Progenitor cell of endocrine pancreas (in vitro differentiated cells): ENCODE measurements at regions not wholly inside any gene's neighbourhood (a gene's known extent, or its start where the extent isn't known, plus 50 kb on each side); places are given as distances from the start of the nearest gene placed in this dataset.

Source experiments
- DNase-seq: peaks from one replicate; pipeline ENCODE4 v3.0.0; 2021; ENCODE audit warnings: low spot score; ENCODE audit not compliant: unreplicated experiment
- H3K27ac Mint-ChIP-seq: 2 replicates; pipeline ENCODE4 v1.8.0; 2021; ENCODE audit warnings: mild to moderate bottlenecking, moderate library complexity, mixed read lengths
- H3K27me3 Mint-ChIP-seq: 2 replicates; pipeline ENCODE4 v1.8.0; 2021; ENCODE audit warnings: mixed read lengths
- H3K36me3 Mint-ChIP-seq: 2 replicates; pipeline ENCODE4 v1.8.0; 2022; ENCODE audit warnings: mixed read lengths; ENCODE audit not compliant: insufficient read depth
- H3K4me1 Mint-ChIP-seq: 2 replicates; pipeline ENCODE4 v1.8.0; 2021; ENCODE audit warnings: low read depth, mixed read lengths
- H3K4me3 Mint-ChIP-seq: 2 replicates; pipeline ENCODE4 v1.8.0; 2021; ENCODE audit warnings: low read depth, mild to moderate bottlenecking, moderate library complexity, mixed read lengths
- H3K9me3 Mint-ChIP-seq: 2 replicates; pipeline ENCODE4 v1.8.0; 2021; ENCODE audit warnings: low read depth, mixed read lengths
- TF ChIP-seq, protein P1 (sequence below): fragments of 200-600 bp; sonication (generic); IDR thresholded peaks from one replicate; pipeline ENCODE4 v1.5.0; 2021; ENCODE audit warnings: antibody characterized with exemption, mild to moderate bottlenecking; ENCODE audit not compliant: unreplicated experiment

- no peak for DNase-seq
- TF ChIP-seq, protein P1, sequence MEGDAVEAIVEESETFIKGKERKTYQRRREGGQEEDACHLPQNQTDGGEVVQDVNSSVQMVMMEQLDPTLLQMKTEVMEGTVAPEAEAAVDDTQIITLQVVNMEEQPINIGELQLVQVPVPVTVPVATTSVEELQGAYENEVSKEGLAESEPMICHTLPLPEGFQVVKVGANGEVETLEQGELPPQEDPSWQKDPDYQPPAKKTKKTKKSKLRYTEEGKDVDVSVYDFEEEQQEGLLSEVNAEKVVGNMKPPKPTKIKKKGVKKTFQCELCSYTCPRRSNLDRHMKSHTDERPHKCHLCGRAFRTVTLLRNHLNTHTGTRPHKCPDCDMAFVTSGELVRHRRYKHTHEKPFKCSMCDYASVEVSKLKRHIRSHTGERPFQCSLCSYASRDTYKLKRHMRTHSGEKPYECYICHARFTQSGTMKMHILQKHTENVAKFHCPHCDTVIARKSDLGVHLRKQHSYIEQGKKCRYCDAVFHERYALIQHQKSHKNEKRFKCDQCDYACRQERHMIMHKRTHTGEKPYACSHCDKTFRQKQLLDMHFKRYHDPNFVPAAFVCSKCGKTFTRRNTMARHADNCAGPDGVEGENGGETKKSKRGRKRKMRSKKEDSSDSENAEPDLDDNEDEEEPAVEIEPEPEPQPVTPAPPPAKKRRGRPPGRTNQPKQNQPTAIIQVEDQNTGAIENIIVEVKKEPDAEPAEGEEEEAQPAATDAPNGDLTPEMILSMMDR, result no peak
- H3K36me3 Mint-ChIP-seq, result no peaks in the 10 kb centered on the region
- peaks cover 9% of the 10 kb centered on the region for H3K9me3 Mint-ChIP-seq
- H3K4me1 Mint-ChIP-seq, result no peaks in the 10 kb centered on the region
- H3K27ac Mint-ChIP-seq, result no peak overlapping the region
- no peak overlapping the region for H3K4me3 Mint-ChIP-seq
- H3K27me3 Mint-ChIP-seq, result no peaks in the 10 kb centered on the region
Measured at GRCh38 chr7:109235316-109235715, 665.6 kb downstream of the DNAJB9 start.

- no peak overlapping the region for H3K27ac Mint-ChIP-seq
Measured at GRCh38 chr7:109246330-109247077, 676.8 kb downstream of the DNAJB9 start.

GRCh38 chr7:109256762-109257560, 687.3 kb downstream of the DNAJB9 start:
- Mint-ChIP-seq H3K4me3 (no peak overlapping the region), H3K4me1 (peaks cover 1% of the 10 kb centered on the region), H3K36me3 (no peaks in the 10 kb centered on the region), H3K27me3 (no peaks in the 10 kb centered on the region), H3K9me3 (no peaks in the 10 kb centered on the region), H3K27ac (no peak overlapping the region)
- TF ChIP-seq, protein P1, result no peak
- DNase-seq, result no peak

More at GRCh38 chr7:109246330-109247077, 676.8 kb downstream of the DNAJB9 start:
- Mint-ChIP-seq H3K4me1 (no peaks in the 10 kb centered on the region), H3K36me3 (no peaks in the 10 kb centered on the region), H3K9me3 (peaks cover 4% of the 10 kb centered on the region), H3K4me3 (no peak overlapping the region), H3K27me3 (no peaks in the 10 kb centered on the region)
- DNase-seq, result no peak
- TF ChIP-seq, protein P1, result no peak

DNA sequence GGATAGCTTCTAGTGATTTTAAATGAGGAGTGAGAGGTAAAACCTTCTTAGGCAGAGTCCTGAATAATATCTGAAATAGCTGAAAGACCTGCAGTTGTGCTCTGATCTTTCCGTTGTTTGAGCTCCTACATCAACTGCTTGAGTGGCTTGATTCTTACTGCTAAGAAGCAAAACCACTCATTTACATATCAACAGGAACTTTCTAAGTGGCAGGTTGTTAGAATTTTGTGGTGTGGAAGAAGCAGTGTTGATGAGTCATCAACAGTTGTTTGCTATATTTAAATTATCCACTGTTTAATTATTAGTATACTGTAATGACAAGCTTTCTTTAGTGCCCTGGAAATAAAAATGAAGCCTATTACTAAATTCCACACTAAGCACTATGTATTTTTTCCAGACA, 689.5 kb downstream of the DNAJB9 start:
- DNase-seq, result no peak
- no peaks in the 10 kb centered on the region for H3K27me3 Mint-ChIP-seq
- no peak overlapping the region for H3K27ac Mint-ChIP-seq
- no peak overlapping the region for H3K4me3 Mint-ChIP-seq
- H3K36me3 Mint-ChIP-seq, result no peaks in the 10 kb centered on the region
- peaks cover 1% of the 10 kb centered on the region for H3K4me1 Mint-ChIP-seq
- peaks cover 2% of the 10 kb centered on the region for H3K9me3 Mint-ChIP-seq
- TF ChIP-seq, protein P1, result no peak

GRCh38 chr7:109261781-109262180, 692.1 kb downstream of the DNAJB9 start:
- Mint-ChIP-seq H3K27ac (no peak overlapping the region), H3K4me1 (peaks cover under 1% of the 10 kb centered on the region), H3K27me3 (no peaks in the 10 kb centered on the region), H3K4me3 (no peak overlapping the region), H3K9me3 (peaks cover 2% of the 10 kb centered on the region), H3K36me3 (no peaks in the 10 kb centered on the region)
- DNase-seq, result no peak
- TF ChIP-seq, protein P1, result no peak
